B cell (primary cell): ENCODE measurements at regions not wholly inside any gene's neighbourhood (a gene's known extent, or its start where the extent isn't known, plus 50 kb on each side); places are given as distances from the start of the nearest gene placed in this dataset.

ENCODE experiments used
- CTCF ChIP-seq: fragments of 200-600 bp; IDR thresholded peaks from one replicate; pipeline ENCODE4 v1.8.0; 2022; ENCODE audit warnings: antibody characterized with exemption, mild to moderate bottlenecking
- EZH2 ChIP-seq: IDR thresholded peaks from 2 replicates; pipeline ENCODE4 v1.6.1; 2012; ENCODE audit warnings: borderline replicate concordance, low read depth, mild to moderate bottlenecking, moderate library complexity, low read length; ENCODE audit not compliant: insufficient read depth, poor library complexity, severe bottlenecking

DNA sequence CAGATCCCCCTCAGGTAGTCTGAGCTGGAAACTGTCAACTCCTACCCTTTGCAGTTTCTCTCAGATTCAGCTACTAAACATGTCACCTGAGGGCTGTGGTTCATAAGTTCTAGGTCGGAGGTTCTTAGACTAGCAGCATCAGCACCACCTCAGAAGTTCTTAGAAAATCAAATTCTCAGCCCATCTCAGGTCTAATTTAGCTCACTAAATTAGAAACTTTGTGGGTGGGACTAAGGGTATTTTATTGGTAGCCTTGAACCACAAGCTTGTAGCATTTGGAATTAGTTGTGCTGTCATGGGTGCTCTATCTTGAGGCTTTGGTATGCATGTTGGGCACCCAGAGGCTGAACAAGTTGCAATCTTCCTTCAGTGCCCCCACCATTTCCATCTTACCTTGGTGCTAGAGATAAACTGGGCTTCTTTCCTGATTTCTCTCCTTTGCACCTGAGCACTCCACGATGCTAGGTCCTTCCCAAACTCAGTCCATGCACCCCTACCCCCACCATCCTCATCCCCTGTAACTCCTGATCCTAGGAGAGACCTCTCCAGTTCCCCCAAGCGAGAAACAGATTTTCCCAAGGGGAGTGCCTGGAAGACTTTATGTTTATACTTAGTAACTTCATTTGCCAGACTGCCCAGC lies 54.2 kb downstream of the S1PR1 start:
- TF ChIP-seq CTCF (no peak), EZH2 (no peak)
